Fibroblast of skin of right biceps (primary cell): ENCODE measurements at regions not wholly inside any gene's neighbourhood (a gene's known extent, or its start where the extent isn't known, plus 50 kb on each side); places are given as distances from the start of the nearest gene placed in this dataset.
"Not testable (repeated sequence)": the region's sequence is repeated elsewhere in the genome, so short reads cannot be mapped to it uniquely, and the experiment has no call there.

Experiments
- DNase-seq: peaks from one replicate; pipeline ENCODE4 v3.0.0-alpha.2; 2013

DNA sequence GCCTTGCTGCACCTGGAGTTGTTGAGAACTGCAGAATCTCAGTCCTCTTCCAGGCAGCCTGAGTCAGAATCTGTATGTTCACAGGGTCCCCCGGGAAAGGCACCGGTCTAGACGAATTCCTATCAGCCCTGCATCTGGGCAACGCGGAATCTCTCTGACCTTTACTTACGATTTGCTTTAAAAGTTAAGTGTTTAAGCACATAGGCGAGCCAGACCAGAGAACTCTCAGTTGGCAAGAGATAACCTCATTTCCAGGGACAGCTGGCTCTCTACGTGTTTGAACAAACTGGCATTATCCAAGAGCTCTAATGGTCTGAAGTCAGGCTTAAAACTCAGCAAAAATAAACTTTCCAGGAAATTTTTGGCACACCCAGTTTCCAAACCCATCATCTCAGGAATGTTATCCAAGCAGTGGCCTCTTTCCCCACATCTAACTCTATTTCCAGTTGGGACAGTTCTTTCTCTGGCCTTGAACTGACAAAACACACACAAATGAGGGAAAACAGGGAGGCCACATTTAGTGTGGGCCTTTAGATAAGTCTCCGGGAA lies 53.4 kb downstream of the HES1 start:
- DNase-seq: peak; percentile 53

DNA sequence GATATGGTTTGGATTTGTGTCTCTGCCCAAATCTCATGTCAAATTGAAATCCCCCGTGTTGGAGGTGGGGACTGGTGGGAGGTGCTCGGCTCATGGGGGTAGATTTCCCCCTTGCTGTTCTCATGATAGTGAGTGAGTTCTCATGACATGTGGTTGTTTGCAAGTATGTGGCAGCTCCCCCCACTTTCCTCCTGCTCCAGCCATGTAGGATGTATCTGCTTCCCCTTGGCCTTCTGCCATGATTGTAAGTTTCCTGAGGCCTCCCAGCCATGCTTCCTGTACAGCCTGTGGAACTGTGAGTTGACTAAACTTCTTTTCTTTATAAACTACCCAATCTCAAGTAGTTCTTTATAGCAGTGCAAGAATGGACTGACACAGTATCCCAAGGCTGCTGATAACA lies 55.9 kb downstream of the HES1 start:
- not testable (repeated sequence) for DNase-seq

DNA sequence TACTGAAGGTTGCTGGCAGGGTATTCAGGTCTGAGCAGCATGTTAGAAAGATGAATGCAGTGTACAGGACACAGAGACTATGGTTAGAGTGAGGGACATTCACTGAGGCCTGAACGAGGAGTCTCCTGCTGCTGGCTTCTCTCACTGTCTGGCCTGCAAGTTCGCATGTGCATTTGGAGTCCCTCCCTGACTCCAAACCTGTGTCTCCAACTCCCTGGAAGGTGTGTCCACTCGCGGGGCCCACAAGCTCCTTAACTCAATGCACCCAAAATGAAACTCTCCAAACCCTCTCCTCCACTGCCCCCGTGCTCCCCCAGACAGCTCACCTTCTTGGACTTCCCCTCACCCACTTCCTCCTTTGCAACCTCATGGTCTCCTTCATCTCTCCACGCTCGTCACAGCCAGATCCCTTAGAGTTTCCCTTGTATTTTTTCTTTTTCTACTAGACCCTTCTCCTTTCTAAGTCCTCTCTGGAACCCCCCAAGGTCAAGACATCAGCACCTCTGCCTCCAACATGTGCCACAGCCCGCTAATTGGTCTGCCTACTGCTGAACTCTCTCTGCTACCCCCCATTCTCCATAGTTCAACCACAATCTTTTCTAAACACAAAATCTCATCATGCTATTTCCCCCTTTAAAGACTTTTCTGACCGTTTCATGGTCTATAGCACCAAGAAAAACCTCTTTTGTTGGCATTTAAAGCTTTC lies 58.3 kb downstream of the HES1 start:
- no peak for DNase-seq

DNA sequence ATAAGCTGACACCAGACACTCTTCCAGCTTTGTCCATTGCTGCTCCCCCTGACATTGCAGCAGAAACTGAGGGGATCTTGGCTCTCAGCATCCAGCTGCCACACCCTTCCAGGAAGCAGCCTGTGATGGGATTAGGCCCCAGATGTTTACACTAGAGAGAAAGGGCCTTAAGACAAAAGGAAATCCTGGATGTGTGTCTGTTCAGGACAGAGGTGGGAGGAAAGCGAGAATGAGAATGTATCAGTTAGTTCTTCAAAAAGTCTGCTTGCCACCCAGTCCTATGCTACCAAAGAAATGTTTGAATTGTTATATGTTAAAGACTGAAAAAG lies 58.8 kb downstream of the HES1 start:
- no peak for DNase-seq

DNA sequence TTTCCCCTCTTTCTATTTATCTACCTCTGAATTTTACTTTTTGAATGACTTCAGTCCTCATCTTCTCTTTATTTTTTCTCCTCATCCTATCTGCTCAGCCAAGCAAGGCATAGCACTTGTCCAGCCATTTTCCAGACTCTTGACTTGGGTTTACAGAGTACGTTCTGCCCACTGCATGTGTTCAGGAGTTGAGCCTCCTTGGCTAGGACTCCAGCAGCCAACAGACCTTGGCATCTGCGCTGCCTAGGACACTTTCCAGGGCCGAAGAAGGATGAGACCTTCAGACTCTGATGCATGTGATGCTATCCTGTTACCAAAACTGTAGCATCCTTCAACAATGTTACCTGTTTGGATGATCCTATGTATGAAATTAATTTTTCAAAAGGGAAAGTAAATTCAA lies 59.7 kb downstream of the HES1 start:
- no peak for DNase-seq

- no peak for DNase-seq
These were observed 60.9 kb downstream of the HES1 start for GRCh38 chr3:194196876-194197275.

DNA sequence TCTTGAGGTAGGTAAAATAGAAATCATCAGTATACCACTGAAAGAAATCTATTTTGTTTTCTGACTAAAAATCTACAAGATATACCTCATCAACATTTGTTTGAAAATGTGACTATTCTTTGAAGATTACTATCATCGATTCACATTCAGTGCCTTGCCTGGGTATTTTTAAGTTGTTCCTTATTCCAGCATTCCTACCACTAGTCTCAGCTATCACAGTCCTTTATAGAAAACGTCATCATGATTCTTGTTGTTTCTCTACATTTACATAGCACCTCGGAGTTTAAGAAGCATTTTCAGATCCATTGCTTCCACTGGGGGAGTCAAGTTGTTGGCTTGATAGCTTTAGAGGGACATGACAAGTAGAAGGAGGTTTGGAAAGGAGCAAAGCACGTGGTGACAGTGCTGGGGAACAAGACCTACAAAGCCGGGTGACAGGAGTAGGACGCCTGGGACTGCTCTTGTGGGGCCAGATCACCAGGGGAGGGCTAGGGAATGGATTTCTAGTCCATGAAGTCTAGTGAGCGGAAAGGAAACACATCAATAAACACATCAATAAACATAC lies 61.5 kb downstream of the HES1 start:
- no peak for DNase-seq

- DNase-seq: no peak
These were observed 62.2 kb downstream of the HES1 start for GRCh38 chr3:194197981-194198695.

GRCh38 chr3:194198938-194199337 lies 63.0 kb downstream of the HES1 start:
- DNase-seq: no peak

DNA sequence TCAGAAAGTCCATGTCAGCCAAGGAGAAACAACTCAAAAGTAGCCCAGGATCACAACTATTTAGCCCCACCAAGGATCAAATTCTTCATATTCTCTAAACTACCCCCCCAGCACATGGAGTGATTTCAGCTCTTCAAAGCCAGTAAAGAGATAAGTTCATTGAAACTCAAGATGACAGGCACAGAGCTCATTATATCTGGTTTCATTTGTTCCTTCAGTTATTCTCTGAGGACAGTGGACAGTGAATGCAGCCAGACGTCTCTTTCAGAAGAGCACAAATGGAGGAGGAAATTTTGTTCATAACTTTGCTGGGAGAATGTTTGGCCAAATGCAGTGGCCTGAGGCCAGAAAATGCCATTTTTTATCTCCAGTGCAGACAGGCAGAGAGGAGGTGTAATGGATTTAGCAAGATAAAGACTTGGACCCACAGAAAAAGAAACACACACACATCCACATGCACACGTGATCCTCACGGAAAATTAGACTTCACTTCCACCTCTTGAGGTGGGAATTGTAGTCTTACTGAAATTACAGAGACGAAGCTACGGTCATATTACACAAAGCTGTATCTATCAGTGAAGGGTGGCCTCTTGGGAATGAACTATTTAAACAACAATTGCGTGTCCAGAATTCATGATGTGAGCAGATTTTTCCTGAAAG lies 64.6 kb downstream of the HES1 start:
- DNase-seq: no peak

DNA sequence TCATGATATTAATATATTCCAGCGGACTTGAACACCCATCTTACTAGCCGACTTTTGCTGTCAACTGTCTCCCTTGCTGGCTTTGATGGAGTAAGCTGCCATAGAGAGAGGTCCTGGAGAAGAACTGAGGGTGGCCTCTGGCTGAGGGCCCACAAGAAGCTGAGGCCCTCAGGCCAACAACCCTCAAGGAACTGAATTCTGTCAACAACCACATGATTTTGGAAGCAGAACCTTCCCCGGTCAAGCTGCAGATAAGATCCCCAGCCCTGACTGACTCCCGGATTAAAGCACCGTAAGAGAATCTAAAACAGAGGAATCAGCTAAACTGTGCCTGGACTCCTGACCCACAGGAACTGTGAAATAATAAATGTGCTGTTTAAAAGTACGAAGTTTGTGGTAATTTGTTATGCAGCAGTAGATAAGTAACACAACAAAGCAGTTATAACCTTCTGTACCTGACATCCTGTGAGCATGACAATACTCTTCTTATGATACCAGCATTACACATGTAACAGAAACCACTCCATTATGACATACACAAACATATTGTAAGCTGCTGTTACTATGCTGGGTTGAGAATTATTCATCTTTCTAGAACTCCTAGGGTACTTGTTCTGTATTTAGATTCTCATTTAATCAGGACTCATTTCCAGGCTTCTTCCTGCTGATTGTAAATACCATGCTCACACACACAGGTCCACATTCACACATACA lies 66.2 kb downstream of the HES1 start:
- no peak for DNase-seq

DNA sequence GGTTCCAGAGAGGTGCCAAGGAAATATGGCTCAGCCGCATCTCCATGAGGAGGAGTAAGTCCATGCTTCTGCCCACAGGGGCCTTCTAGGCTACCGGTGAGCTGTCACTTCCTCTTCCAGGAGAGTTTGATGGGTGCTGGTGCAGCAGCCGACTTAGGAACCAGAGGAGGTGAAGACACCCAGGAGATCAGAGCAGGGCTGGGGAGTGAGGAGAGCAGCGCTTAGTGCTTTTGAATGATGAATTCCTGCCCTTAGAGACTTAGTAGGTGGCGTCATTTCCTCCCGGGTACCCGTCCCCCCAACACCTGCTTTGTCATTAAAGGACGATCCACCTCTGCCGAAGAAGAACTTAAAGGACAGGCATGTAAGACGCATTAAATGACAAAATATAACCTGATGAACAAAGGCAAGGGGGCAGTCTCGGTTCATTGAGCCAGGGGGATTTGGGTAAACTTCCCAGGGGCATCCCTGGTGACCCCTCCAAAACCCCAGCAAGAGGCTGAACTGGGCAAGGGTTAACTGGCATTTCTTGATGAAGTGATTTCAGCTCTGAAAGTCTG lies 67.6 kb downstream of the HES1 start:
- no peak for DNase-seq

GRCh38 chr3:194204042-194204987 lies 68.4 kb downstream of the HES1 start:
- no peak for DNase-seq

DNA sequence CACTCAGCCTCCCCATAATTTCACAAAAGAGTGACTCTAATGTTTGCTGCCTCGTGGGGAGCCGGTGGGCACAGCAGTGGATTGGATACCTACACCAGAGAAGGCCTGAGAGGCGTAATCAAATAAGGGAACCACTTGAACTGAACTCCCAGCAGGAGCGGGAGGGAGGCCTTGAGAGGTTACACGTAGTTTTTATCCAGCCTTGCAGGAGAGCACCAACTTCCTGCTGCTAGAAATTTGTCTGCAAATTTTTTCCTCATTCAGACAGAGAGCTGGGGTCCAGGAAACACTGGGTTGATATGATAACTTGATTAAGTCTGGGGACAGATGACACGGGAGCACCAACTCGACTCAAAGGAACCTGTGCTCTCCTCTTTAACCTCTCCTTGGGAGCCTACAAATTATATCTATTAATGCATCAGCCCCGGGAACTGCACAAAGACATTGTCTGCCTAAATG lies 69.8 kb downstream of the HES1 start:
- DNase-seq: peak; percentile 71

GRCh38 chr3:194206320-194206719 lies 70.4 kb downstream of the HES1 start:
- DNase-seq: peak; percentile 62

- DNase-seq: no peak
These were observed 72.8 kb downstream of the HES1 start for GRCh38 chr3:194208709-194209108.

- DNase-seq: no peak
These were observed 76.4 kb downstream of the HES1 start for GRCh38 chr3:194212161-194212844.

DNA sequence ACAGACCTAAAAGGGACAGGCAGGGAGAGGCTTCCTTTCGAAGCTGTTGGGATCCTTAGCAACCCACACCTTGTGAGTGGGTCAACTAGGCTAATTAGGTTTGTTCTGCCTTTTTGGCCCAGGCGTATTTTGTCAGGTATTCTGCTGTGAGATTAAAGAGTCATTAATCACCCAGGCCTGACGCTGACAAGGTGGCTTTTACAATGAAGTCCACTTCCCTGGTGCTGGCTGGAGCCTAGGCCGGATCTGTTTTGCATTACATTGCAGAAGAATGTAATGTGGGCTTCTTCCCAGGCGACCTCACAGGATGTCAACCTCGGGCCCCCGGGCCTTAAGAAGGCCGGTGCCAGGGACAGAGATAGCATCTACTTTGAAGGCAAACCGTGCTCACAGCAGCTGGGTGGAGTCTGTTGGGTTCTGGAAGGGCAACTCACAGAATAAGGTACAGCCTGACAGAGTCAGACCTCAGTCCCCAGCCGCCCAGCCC lies 76.9 kb downstream of the HES1 start:
- DNase-seq: peak; percentile 37

- DNase-seq: no peak
These were observed 79.4 kb downstream of the HES1 start for GRCh38 chr3:194215392-194215791.

DNA sequence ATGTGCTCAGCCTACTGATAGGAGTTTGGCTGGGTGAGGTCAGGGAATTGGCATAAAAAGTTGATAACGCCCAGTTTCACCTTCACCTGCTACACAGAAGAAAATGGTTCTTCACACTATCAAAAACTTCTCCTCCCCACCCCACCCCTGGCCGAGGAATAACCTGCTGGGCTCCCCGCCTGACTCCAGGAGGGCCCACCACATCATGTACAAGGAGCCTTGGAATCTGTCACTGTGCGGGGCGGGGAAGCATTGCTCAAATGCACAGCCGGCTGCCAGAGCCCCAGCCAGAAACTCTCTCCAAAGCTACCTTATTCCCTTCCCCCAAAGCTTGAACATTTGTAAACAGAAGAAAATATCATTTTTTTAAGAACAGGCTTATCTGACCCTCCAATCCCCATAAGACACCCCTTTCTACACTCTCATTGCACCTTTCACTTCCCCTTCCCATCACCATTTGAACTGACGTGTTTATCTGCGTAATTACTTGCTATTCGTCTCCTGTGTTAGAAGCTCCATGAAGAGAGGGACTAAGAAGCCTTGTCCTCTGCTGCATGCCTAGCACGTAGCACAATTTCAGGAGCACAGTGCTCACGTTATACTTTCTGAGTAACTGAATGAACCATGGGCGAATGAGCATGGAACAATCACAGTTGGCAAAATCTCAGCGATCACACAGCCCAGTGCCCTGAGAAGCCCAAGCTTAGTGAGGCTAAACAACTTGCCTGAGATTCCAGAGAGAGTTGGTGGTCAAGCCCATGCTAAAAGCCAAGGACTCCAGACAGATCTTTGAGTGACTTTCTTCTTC lies 82.9 kb downstream of the HES1 start:
- DNase-seq: no peak
